Stimulated activated CD4-positive, alpha-beta T cell treated with anti-CD3 and anti-CD28 coated beads, Interleukin-4, amount 100 ng/mL, for 24 hours (primary cell): ENCODE measurements at regions not wholly inside any gene's neighbourhood (a gene's known extent, or its start where the extent isn't known, plus 50 kb on each side); places are given as distances from the start of the nearest gene placed in this dataset.

Source experiments
- DNase-seq: peaks from one replicate; pipeline ENCODE4 v3.0.0-alpha.2; 2020

- DNase-seq, result no peak
These were observed 628.7 kb upstream of the PIK3C3 start for GRCh38 chr18:41326311-41326710.

DNA sequence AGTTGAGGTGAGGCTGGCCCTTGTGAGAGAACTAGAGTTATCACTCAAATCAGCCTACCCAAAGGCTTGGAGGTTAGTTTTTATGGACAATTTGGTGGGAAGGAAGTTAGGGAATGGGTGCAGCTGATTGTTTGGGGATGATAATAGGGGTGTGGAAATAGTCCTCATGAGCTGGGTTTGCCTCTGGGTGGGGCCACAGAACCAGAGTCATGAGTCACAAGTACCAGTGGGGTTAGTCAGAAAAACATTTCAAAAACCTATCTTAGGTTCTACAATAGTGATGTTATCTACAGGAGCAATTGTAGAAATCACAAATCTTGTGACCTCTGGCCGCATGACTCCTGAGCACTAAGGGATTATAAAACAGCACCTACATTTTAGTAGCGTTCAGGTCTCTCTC is 630.1 kb upstream of the PIK3C3 start:
- DNase-seq, result no peak

DNA sequence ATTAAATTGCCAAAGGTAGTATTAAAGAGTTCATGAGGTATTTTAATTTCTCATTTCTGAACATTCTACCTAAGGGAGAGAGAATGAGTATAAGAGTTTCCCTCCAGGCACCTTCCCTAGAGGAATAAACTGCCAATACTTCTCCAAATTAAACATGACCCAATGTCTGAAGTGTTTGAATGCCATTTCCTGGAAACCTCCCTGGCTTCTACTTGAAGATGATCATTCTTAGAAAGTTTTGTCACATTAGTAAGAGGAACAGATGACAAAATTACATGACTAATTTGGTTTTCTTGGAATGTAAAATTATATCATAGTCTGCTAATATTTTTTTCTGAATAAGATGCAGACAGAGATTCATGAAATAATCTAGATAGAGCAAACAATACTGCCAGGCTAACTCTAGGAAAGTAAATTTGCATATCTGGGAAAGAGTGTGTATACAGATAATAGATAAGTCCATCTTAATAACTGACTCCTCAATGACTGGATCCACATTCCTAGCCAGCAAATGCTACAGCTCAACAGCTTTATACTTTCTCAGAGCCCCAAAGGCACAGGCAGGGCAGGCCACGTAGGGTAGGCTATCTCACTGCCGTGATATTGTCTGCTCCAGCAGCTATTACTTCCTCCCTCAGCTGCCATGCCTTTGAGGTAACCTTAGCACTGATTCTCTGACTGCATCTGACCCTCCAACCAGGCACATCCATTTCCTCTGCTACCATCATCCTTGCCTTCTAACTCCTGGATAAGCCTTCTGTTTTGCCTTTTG is 630.8 kb upstream of the PIK3C3 start:
- no peak for DNase-seq

- DNase-seq, result no peak
These were observed 632.0 kb upstream of the PIK3C3 start for GRCh38 chr18:41323044-41323443.

- no peak for DNase-seq
These were observed 634.9 kb upstream of the PIK3C3 start for GRCh38 chr18:41320100-41320499.

DNA sequence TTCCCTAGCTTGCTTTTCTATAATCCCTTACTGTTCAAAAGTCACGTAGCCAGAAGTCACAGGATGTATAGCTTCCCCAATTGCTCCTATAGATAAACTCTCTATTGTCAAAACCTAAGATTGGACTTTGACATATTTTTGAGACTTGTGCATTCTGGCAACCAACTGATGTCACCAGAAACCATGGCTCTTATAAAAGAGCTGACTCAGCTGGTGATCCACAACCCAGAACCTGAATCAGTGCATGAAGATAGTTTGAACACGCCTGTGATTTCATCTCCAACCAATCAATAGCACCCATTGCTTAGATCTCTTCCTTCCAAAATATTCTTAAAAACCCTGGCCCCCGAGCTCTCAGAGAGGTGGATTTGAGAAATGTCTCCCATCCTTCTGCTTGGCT is 639.9 kb upstream of the PIK3C3 start:
- DNase-seq, result no peak

GRCh38 chr18:41311571-41312547 is 643.2 kb upstream of the PIK3C3 start:
- DNase-seq, result no peak

- no peak for DNase-seq
These were observed 657.3 kb upstream of the PIK3C3 start for GRCh38 chr18:41297740-41298139.

DNA sequence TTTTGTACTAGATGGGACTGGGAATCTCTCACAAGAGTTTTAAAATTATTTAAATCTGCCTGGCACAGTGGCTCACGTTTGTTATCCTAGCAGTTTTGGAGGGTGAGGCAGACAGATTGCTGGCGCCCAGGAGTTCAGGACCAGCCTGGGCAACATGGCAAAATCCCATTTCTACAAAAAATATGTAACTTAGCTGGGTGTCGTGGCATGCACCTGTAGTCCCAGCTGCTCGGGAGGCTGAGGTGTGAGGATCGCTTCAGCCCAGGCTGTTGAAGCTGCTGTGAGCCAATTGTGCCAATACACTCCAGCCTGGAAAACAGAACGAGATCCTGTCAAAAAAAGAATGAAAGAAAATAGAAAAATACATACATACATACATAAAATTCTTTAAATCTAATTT is 685.7 kb upstream of the PIK3C3 start:
- DNase-seq, result no peak

GRCh38 chr18:41268271-41268670 is 686.8 kb upstream of the PIK3C3 start:
- no peak for DNase-seq

GRCh38 chr18:41266616-41267015 is 688.4 kb upstream of the PIK3C3 start:
- no peak for DNase-seq

GRCh38 chr18:41266204-41266603 is 688.8 kb upstream of the PIK3C3 start:
- no peak for DNase-seq

DNA sequence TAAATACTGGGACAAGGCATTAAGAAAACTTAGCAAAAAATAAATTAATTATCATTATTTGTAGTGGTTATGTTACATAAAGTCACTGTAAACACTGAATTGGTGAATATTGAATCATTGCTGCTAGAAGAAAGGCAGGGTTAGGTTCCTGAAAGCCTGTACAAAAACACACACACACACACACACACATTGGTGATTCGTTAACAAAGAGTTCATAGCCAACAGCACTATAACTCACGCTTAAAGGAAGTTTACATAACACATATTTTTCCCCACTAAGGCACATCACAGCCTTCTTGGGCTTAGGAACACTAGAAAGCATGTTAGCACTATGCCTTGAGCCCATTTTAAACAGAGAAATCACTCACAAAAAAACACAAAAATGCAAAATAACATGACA is 690.0 kb upstream of the PIK3C3 start:
- DNase-seq, result no peak

GRCh38 chr18:41263956-41264355 is 691.1 kb upstream of the PIK3C3 start:
- DNase-seq, result no peak

- DNase-seq, result no peak
These were observed 692.3 kb upstream of the PIK3C3 start for GRCh38 chr18:41262688-41263087.

GRCh38 chr18:41244591-41245037 is 710.4 kb upstream of the PIK3C3 start:
- DNase-seq, result no peak

DNA sequence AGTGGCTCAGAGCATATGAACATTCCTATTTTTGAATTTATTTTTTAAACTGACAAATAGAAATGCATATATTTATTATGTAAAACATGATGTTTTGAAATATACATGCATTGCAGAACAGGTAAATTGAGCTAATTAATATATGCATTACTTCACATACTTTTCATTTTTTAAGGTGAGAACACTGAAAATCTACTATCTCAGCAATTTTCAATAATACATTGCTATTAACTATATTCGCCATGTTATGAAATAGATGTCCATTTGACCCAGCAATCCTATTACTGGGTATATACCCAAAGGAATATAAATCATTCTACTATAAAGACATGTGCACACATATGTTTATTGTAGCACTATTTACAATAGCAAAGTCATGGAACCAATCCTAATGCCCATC is 717.7 kb upstream of the PIK3C3 start:
- no peak for DNase-seq

GRCh38 chr18:41231681-41232080 is 723.4 kb upstream of the PIK3C3 start:
- no peak for DNase-seq

DNA sequence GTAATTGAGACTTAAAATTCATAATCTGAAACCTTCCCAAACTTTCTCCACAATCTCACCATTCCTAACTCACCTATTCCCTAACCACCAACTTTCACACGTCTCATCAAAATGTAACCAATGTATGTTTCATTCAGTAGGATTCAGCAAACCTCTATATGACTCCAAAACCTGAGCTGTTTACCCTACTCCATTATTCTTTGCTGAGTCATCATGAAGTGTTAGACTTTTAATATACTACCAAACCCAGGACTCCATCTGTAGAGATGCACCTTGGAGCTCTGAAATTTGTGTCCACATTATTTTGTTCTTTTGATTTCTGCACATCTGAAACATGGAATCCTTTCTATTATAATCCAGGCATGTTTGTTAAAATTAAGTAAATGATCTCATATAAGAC is 727.0 kb upstream of the PIK3C3 start:
- DNase-seq, result no peak

DNA sequence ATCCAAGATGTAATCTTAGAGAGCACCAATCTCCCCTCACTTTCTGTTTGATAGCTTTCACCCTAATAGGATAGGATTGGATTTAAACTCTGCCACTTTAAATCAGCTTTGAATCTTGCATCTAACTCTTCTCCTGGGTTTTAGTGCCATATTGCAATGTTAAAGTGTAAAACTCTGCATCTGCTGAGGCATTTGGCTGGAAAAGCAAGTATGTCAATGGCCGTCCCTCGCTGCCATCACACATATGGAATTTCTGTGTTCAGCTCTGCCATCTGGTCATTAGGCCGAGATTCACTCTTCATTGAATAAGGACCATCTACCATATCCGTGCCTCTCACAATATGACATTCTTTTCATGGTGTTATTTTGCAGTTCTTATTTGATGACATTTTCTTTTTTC is 728.1 kb upstream of the PIK3C3 start:
- no peak for DNase-seq

DNA sequence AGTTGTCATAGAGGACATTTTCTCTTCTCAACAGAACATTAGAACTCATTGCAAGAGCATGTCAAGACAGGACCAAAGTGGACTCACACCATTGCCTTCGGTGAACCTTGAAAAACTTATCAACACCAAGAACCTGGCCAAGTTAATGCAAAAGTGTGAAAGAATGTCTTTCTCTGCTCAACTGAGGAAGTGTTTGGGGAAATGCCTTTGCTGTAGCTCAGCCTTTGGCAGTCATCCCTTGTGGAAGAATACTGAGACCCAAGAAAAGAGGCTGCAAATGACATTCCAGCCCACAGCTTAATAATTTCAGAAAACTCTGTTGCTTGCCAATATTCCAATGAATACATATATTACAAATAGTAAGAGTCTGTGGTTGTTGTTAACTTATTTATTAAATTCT is 728.8 kb upstream of the PIK3C3 start:
- no peak for DNase-seq

GRCh38 chr18:41216341-41217003 is 738.6 kb upstream of the PIK3C3 start:
- no peak for DNase-seq

GRCh38 chr18:41207706-41208105 is 747.3 kb upstream of the PIK3C3 start:
- DNase-seq, result no peak
